ENCODE measurements at regions not wholly inside any gene's neighbourhood (a gene's known extent, or its start where the extent isn't known, plus 50 kb on each side); places are given as distances from the start of the nearest gene placed in this dataset.
"Not testable (repeated sequence)": the region's sequence is repeated elsewhere in the genome, so short reads cannot be mapped to it uniquely, and the experiment has no call there.

- TF ChIP-seq CTCF (IDR thresholded peaks at IDR 0.05; ENCODE audit: low read depth, low read length, missing control alignments), result no peak
These were observed 148.6 kb upstream of the FUT9 start for GRCh38 chr6:95867205-95867604.

GRCh38 chr6:95877480-95877879, 138.3 kb upstream of the FUT9 start:
- H3K4me3 ChIP-seq (replicated peaks; ENCODE audit: low read depth, low read length), result no peak overlapping the region
- DNase-seq (ENCODE audit: extremely low read depth, low read depth), result no peak
- no peak for TF ChIP-seq CTCF (IDR thresholded peaks at IDR 0.05; ENCODE audit: low read depth, low read length, missing control alignments)

More at GRCh38 chr6:95867205-95867604, 148.6 kb upstream of the FUT9 start:
- DNase-seq (ENCODE audit: extremely low read depth, low read depth), result no peak
- H3K4me3 ChIP-seq (replicated peaks; ENCODE audit: low read depth, low read length), result no peak overlapping the region

- H3K4me3 ChIP-seq (replicated peaks; ENCODE audit: low read depth, low read length), result no peak overlapping the region
- DNase-seq (ENCODE audit: extremely low read depth, low read depth), result no peak
- no peak for TF ChIP-seq CTCF (IDR thresholded peaks at IDR 0.05; ENCODE audit: low read depth, low read length, missing control alignments)
These were observed 135.9 kb upstream of the FUT9 start for GRCh38 chr6:95879856-95880255.

- H3K4me3 ChIP-seq (replicated peaks; ENCODE audit: low read depth, low read length), result no peak overlapping the region
- TF ChIP-seq CTCF (IDR thresholded peaks at IDR 0.05; ENCODE audit: low read depth, low read length, missing control alignments), result no peak
- no peak for DNase-seq (ENCODE audit: extremely low read depth, low read depth)
These were observed 133.4 kb upstream of the FUT9 start for GRCh38 chr6:95882371-95882770.

GRCh38 chr6:95888711-95889110, 127.1 kb upstream of the FUT9 start:
- not testable (repeated sequence) for DNase-seq (ENCODE audit: extremely low read depth, low read depth); H3K4me3 ChIP-seq (replicated peaks; ENCODE audit: low read depth, low read length)

GRCh38 chr6:95905132-95905531, 110.6 kb upstream of the FUT9 start:
- DNase-seq (ENCODE audit: extremely low read depth, low read depth), result no peak
- no peak for TF ChIP-seq CTCF (IDR thresholded peaks at IDR 0.05; ENCODE audit: low read depth, low read length, missing control alignments)

GRCh38 chr6:95917034-95917433, 98.7 kb upstream of the FUT9 start:
- DNase-seq (ENCODE audit: extremely low read depth, low read depth), result no peak
- H3K4me3 ChIP-seq (replicated peaks; ENCODE audit: low read depth, low read length), result no peak overlapping the region
- TF ChIP-seq CTCF (IDR thresholded peaks at IDR 0.05; ENCODE audit: low read depth, low read length, missing control alignments), result no peak

More at GRCh38 chr6:95905132-95905531, 110.6 kb upstream of the FUT9 start:
- no peak overlapping the region for H3K4me3 ChIP-seq (replicated peaks; ENCODE audit: low read depth, low read length)
